ENCODE measurements at regions not wholly inside any gene's neighbourhood (a gene's known extent, or its start where the extent isn't known, plus 50 kb on each side); places are given as distances from the start of the nearest gene placed in this dataset.

- no peaks in the 10 kb centered on the region for H3K36me3 ChIP-seq (ENCODE audit: insufficient read depth, low read length)
- H3K4me2 ChIP-seq (ENCODE audit: low read length): no peak overlapping the region
- TF ChIP-seq RAD21 (conservative IDR thresholded peaks at IDR 0.05): no peak
- no peak for TF ChIP-seq EP300 (conservative IDR thresholded peaks at IDR 0.05; ENCODE audit: poor library complexity, severe bottlenecking)
- no peak for TF ChIP-seq POLR2AphosphoS5 (IDR thresholded peaks at IDR 0.05)
- TF ChIP-seq EZH2 (IDR thresholded peaks at IDR 0.05; ENCODE audit: borderline replicate concordance, insufficient read depth, low read length, poor library complexity, severe bottlenecking): no peak
- TF ChIP-seq SMC3 (conservative IDR thresholded peaks at IDR 0.05; ENCODE audit: poor library complexity): no peak
- no peak for TF ChIP-seq CTCF (IDR thresholded peaks at IDR 0.05; ENCODE audit: poor library complexity, severe bottlenecking)
- TF ChIP-seq TAF1 (IDR thresholded peaks at IDR 0.05; ENCODE audit: low read depth): no peak
- TF ChIP-seq REST (IDR thresholded peaks at IDR 0.05; ENCODE audit: borderline replicate concordance): no peak
- no peak for TF ChIP-seq MXI1 (conservative IDR thresholded peaks at IDR 0.05; ENCODE audit: poor library complexity, severe bottlenecking)
- H3F3A ChIP-seq (ENCODE audit: insufficient read depth, low read length, poor library complexity, severe bottlenecking): no peaks in the 10 kb centered on the region
- H3K4me3 ChIP-seq (ENCODE audit: low read length): no peak overlapping the region
- H3K27me3 ChIP-seq (ENCODE audit: insufficient read depth, low read depth, low read length): peaks cover 22% of the 10 kb centered on the region
- H3K9me2 ChIP-seq (ENCODE audit: insufficient read depth, low read length): no peaks in the 10 kb centered on the region
- no peak overlapping the region for H3K27ac ChIP-seq (ENCODE audit: low read length)
- H4K20me1 ChIP-seq (ENCODE audit: insufficient read depth): no peaks in the 10 kb centered on the region
- H3K9ac ChIP-seq (ENCODE audit: low read length): no peak overlapping the region
- no peaks in the 10 kb centered on the region for H3K9me3 ChIP-seq (ENCODE audit: low read length)
- H2AFZ ChIP-seq (ENCODE audit: low read depth, low read length): no peak overlapping the region
- H3K79me2 ChIP-seq (replicated peaks; ENCODE audit: insufficient read depth, low read length): no peaks in the 10 kb centered on the region
Observed at GRCh38 chr2:118761771-118762170, 85.7 kb downstream of the EN1 start.

DNA sequence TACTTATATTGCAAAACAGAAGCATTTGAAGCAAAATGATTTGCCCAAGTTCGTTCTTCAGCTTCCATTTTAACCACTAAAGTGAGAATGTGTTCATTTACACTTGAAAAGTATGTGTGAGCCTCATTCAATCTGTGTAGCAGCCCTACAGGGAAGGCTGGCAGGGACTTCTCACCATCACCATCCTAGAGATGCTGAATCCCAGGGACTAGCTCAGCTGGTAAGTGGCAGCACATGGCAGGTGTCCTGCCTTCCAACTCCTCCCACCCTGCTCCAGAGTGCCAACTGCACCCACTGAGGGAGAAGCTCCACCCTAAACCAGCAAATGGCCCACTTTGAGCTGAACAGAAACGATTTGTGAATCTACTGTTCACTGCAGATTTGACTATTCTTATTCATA, 91.5 kb downstream of the EN1 start:
- H2AFZ ChIP-seq (ENCODE audit: low read depth, low read length): no peak overlapping the region
- TF ChIP-seq TAF1 (IDR thresholded peaks at IDR 0.05; ENCODE audit: low read depth) (no peak), RAD21 (conservative IDR thresholded peaks at IDR 0.05) (no peak), EZH2 (IDR thresholded peaks at IDR 0.05; ENCODE audit: borderline replicate concordance, insufficient read depth, low read length, poor library complexity, severe bottlenecking) (no peak), POLR2AphosphoS5 (IDR thresholded peaks at IDR 0.05) (no peak), EP300 (conservative IDR thresholded peaks at IDR 0.05; ENCODE audit: poor library complexity, severe bottlenecking) (no peak), CTCF (IDR thresholded peaks at IDR 0.05; ENCODE audit: poor library complexity, severe bottlenecking) (no peak), MXI1 (conservative IDR thresholded peaks at IDR 0.05; ENCODE audit: poor library complexity, severe bottlenecking) (no peak), SMC3 (conservative IDR thresholded peaks at IDR 0.05; ENCODE audit: poor library complexity) (no peak), REST (IDR thresholded peaks at IDR 0.05; ENCODE audit: borderline replicate concordance) (no peak)
- no peaks in the 10 kb centered on the region for H3K36me3 ChIP-seq (ENCODE audit: insufficient read depth, low read length)
- no peak overlapping the region for H3K27ac ChIP-seq (ENCODE audit: low read length)
- H3K4me2 ChIP-seq (ENCODE audit: low read length): no peak overlapping the region
- no peak overlapping the region for H3K9ac ChIP-seq (ENCODE audit: low read length)
- no peaks in the 10 kb centered on the region for H3K9me2 ChIP-seq (ENCODE audit: insufficient read depth, low read length)
- H3K79me2 ChIP-seq (replicated peaks; ENCODE audit: insufficient read depth, low read length): no peaks in the 10 kb centered on the region
- H3K4me3 ChIP-seq (ENCODE audit: low read length): no peak overlapping the region
- no peaks in the 10 kb centered on the region for H3F3A ChIP-seq (ENCODE audit: insufficient read depth, low read length, poor library complexity, severe bottlenecking)
- H4K20me1 ChIP-seq (ENCODE audit: insufficient read depth): no peaks in the 10 kb centered on the region
- H3K27me3 ChIP-seq (ENCODE audit: insufficient read depth, low read depth, low read length): peaks cover 3% of the 10 kb centered on the region
- no peaks in the 10 kb centered on the region for H3K9me3 ChIP-seq (ENCODE audit: low read length)
